Endothelial cell of umbilical vein (primary cell): ENCODE measurements at regions not wholly inside any gene's neighbourhood (a gene's known extent, or its start where the extent isn't known, plus 50 kb on each side); places are given as distances from the start of the nearest gene placed in this dataset.

Experiments
- BruUV-seq: library from RNA; stranded (reverse); fragments of 400-500 nt; replicated peaks from 2 replicates; lab custom pipeline; 2021; lab: Mats Ljungman, UMichigan
- CTCF ChIA-PET: fragments of 300-600, 350-600 bp; sonication (Branson Sonifier 250); formaldehyde crosslinking; loops from one replicate; lab custom pipeline; 2021; ENCODE audit warnings: antibody characterized with exemption, inconsistent platforms; lab: Charles Lee
- POLR2A ChIA-PET: fragments of 300-600, 350-600 bp; sonication (Branson Sonifier 250); formaldehyde crosslinking; loops from one replicate; lab custom pipeline; 2021; ENCODE audit warnings: antibody characterized with exemption, inconsistent platforms; lab: Charles Lee
- DNase-seq: peaks from one replicate; pipeline ENCODE4 v3.0.0-alpha.2; 2011; ENCODE audit warnings: low read depth, low spot score
- FAIRE-seq: peaks from 2 replicates; lab custom pipeline; 2011; peaks lifted over from hg19 to GRCh38; lab: Jason Lieb, UNC
- H2AFZ ChIP-seq: 2 replicates; pipeline ENCODE4 v1.6.0; 2012; ENCODE audit warnings: low read depth, low read length, control low read depth, inconsistent platforms
- H3K27ac ChIP-seq: 2 replicates; pipeline ENCODE4 v1.5.1; 2011; ENCODE audit warnings: low read depth, mild to moderate bottlenecking, control low read depth, low read length, moderate library complexity; ENCODE audit not compliant: insufficient read depth
- H3K27me3 ChIP-seq, 2 experiments: 2 replicates each; pipeline versions ENCODE4 v1.6.0 to v1.6.1; 2011; ENCODE audit warnings: low read length in 2 of 2, mixed read lengths in 1 of 2; ENCODE audit not compliant: control insufficient read depth in 2 of 2, insufficient read depth in 2 of 2
- H3K36me3 ChIP-seq, 2 experiments: 2 replicates in 1 of 2; 3 replicates in 1 of 2; pipeline ENCODE4 v1.5.1; 2011; ENCODE audit warnings: low read length in 2 of 2, mild to moderate bottlenecking in 1 of 2, moderate library complexity in 1 of 2; ENCODE audit not compliant: control insufficient read depth in 2 of 2, insufficient read depth in 2 of 2; ENCODE audit errors: extremely low read depth in 1 of 2
- H3K4me1 ChIP-seq: 3 replicates; pipeline ENCODE4 v1.5.1; 2011; ENCODE audit warnings: mild to moderate bottlenecking, low read length; ENCODE audit not compliant: control insufficient read depth, insufficient read depth; ENCODE audit errors: extremely low read depth
- H3K4me2 ChIP-seq: 2 replicates; pipeline ENCODE4 v1.6.1; 2011; ENCODE audit warnings: low read length, control low read depth, mixed read lengths; ENCODE audit not compliant: insufficient read depth
- H3K4me3 ChIP-seq, 3 experiments: fragments of 200-600 bp in 1 of 3; sonication (generic), shearing (Covaris generic) in 1 of 3; replicated peaks in 1 of 3; 2 replicates each; pipeline ENCODE4 v1.5.1; 2011 to 2016; ENCODE audit warnings: control low read depth in 3 of 3, low read length in 3 of 3, mild to moderate bottlenecking in 2 of 3, inconsistent platforms in 1 of 3, low read depth in 1 of 3, moderate library complexity in 1 of 3; ENCODE audit not compliant: insufficient read depth in 1 of 3
- H3K79me2 ChIP-seq: 2 replicates; pipeline ENCODE4 v1.6.0; 2012; ENCODE audit warnings: low read length, inconsistent platforms; ENCODE audit not compliant: control insufficient read depth, insufficient read depth
- H3K9ac ChIP-seq: replicated peaks from 2 replicates; pipeline ENCODE3; 2011; ENCODE audit warnings: low read length, control low read depth; ENCODE audit not compliant: insufficient read depth; ENCODE audit errors: extremely low read depth
- H3K9me1 ChIP-seq: replicated peaks from 3 replicates; pipeline ENCODE4 v1.6.0; 2011; ENCODE audit warnings: mild to moderate bottlenecking, low read length; ENCODE audit not compliant: control insufficient read depth, insufficient read depth; ENCODE audit errors: extremely low read depth
- H3K9me3 ChIP-seq: replicated peaks from 2 replicates; pipeline ENCODE4 v1.5.1; 2012; ENCODE audit warnings: low read length, inconsistent platforms; ENCODE audit not compliant: control insufficient read depth, insufficient read depth
- H4K20me1 ChIP-seq: replicated peaks from 2 replicates; pipeline ENCODE3; 2011; ENCODE audit warnings: mild to moderate bottlenecking, low read length; ENCODE audit not compliant: control insufficient read depth, insufficient read depth; ENCODE audit errors: extremely low read depth
- CTCF ChIP-seq, 2 donors: IDR thresholded peaks; 1 replicate in 1 of 2; 2 replicates in 1 of 2; pipeline ENCODE4 v1.5.1; 2011; ENCODE audit warnings: low read length in 2 of 2, mild to moderate bottlenecking in 2 of 2, moderate library complexity in 2 of 2, control low read depth in 1 of 2, inconsistent platforms in 1 of 2, low read depth in 1 of 2; ENCODE audit not compliant: insufficient read depth in 1 of 2; ENCODE audit errors: extremely low read depth in 1 of 2
- FOS ChIP-seq: IDR thresholded peaks from 2 replicates; pipeline ENCODE4 v1.6.1; 2011; ENCODE audit warnings: mild to moderate bottlenecking, low read length, moderate library complexity, borderline replicate concordance; ENCODE audit not compliant: insufficient read depth
- GATA2 ChIP-seq: IDR thresholded peaks from 2 replicates; pipeline ENCODE4 v1.7.0; 2011; ENCODE audit warnings: low read depth, mild to moderate bottlenecking, moderate library complexity, mixed read lengths, low read length; ENCODE audit not compliant: insufficient read length, insufficient read depth
- MAX ChIP-seq: IDR thresholded peaks from 2 replicates; pipeline ENCODE4 v1.6.1; 2011; ENCODE audit not compliant: insufficient read depth, insufficient read length
- dilution Hi-C: fragments of 300-500 bp; cut with MboI; formaldehyde crosslinking; loops from one replicate; pipeline ENCODE4 v1.15.0; 2019; ENCODE audit warnings: low sequenced_read_pairs; ENCODE audit not compliant: extremely low pct_ligation_motif_present
- intact Hi-C: fragments of 100-400 bp; cut with micrococcal nuclease; formaldehyde crosslinking; loops from one replicate; pipeline ENCODE4 v1.10.0; 2022

- H3K4me1 ChIP-seq = no peaks in the 10 kb centered on the region
- no peaks in the 10 kb centered on the region for H3K79me2 ChIP-seq
- no peaks in the 10 kb centered on the region for H4K20me1 ChIP-seq
- dilution Hi-C loops (no loop called here), intact Hi-C loops (no loop called here)
- no peak overlapping the region for H3K4me3 ChIP-seq
- no peak overlapping the region for H3K9ac ChIP-seq
- H3K4me2 ChIP-seq = no peak overlapping the region
- no peaks in the 10 kb centered on the region for H3K27me3 ChIP-seq
- no peak overlapping the region for H2AFZ ChIP-seq
- no peak for FAIRE-seq
- no peak for DNase-seq
- no peak overlapping the region for H3K27ac ChIP-seq
- H3K9me1 ChIP-seq = no peaks in the 10 kb centered on the region
- H3K9me3 ChIP-seq = no peaks in the 10 kb centered on the region
- POLR2A ChIA-PET = no interaction called here
- no peak for TF ChIP-seq FOS
- no peak for TF ChIP-seq GATA2
- no peak for TF ChIP-seq MAX
- no TSS peak for BruUV-seq
- CTCF ChIA-PET = no interaction called here
- no peaks in the 10 kb centered on the region for H3K36me3 ChIP-seq
These were observed 1390.5 kb upstream of the ADGRL2 start for GRCh38 chr1:80410233-80410632.

GRCh38 chr1:80403471-80403893, 1397.0 kb upstream of the ADGRL4 start:
- H3K79me2 ChIP-seq = no peaks in the 10 kb centered on the region
- H3K9ac ChIP-seq = no peak overlapping the region
- CTCF ChIA-PET = no interaction called here
- H4K20me1 ChIP-seq = no peaks in the 10 kb centered on the region
- no peak overlapping the region for H2AFZ ChIP-seq
- no peak overlapping the region for H3K27ac ChIP-seq
- TF ChIP-seq CTCF (IDR thresholded peaks at IDR 0.05; ENCODE audit: extremely low read depth in 1 of 2, insufficient read depth in 1 of 2, low read depth in 1 of 2, low read length in 2 of 2) = no peak
- TF ChIP-seq FOS = no peak
- H3K4me2 ChIP-seq = no peak overlapping the region
- POLR2A ChIA-PET = no interaction called here
- dilution Hi-C loops (no loop called here), intact Hi-C loops (no loop called here)
- DNase-seq (no peak), FAIRE-seq (no peak)
- no peaks in the 10 kb centered on the region for H3K27me3 ChIP-seq
- BruUV-seq = no TSS peak
- no peaks in the 10 kb centered on the region for H3K9me1 ChIP-seq
- H3K36me3 ChIP-seq = no peaks in the 10 kb centered on the region
- no peak overlapping the region for H3K4me3 ChIP-seq
- no peaks in the 10 kb centered on the region for H3K9me3 ChIP-seq
- H3K4me1 ChIP-seq = no peaks in the 10 kb centered on the region
